ENCODE measurements at regions not wholly inside any gene's neighbourhood (a gene's known extent, or its start where the extent isn't known, plus 50 kb on each side); places are given as distances from the start of the nearest gene placed in this dataset.

DNA sequence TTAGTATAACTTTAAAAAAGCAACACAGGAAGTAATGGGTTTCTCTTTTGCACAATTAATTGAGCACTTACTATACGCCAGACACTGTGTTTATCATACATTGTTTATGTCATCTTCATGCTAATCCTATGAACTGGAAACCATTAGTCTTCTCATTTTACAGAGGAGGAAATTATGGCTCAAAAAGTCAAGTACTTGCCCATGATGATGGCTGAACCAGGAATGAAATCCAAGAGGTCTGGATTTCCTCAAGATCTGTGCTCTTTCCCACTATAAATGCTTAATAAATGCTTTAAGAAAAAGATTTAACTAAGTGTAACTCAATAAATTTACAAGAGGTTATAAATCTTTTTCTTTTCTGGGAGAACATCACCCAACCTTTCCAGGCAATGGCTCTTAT, 303.7 kb upstream of the RRP15 start:
- TF ChIP-seq, protein P1, sequence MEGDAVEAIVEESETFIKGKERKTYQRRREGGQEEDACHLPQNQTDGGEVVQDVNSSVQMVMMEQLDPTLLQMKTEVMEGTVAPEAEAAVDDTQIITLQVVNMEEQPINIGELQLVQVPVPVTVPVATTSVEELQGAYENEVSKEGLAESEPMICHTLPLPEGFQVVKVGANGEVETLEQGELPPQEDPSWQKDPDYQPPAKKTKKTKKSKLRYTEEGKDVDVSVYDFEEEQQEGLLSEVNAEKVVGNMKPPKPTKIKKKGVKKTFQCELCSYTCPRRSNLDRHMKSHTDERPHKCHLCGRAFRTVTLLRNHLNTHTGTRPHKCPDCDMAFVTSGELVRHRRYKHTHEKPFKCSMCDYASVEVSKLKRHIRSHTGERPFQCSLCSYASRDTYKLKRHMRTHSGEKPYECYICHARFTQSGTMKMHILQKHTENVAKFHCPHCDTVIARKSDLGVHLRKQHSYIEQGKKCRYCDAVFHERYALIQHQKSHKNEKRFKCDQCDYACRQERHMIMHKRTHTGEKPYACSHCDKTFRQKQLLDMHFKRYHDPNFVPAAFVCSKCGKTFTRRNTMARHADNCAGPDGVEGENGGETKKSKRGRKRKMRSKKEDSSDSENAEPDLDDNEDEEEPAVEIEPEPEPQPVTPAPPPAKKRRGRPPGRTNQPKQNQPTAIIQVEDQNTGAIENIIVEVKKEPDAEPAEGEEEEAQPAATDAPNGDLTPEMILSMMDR (IDR thresholded peaks at IDR 0.05) = no peak
- no peak for TF ChIP-seq POLR2A (IDR thresholded peaks at IDR 0.05)
